IMR-90 (cell line): ENCODE measurements at regions not wholly inside any gene's neighbourhood (a gene's known extent, or its start where the extent isn't known, plus 50 kb on each side); places are given as distances from the start of the nearest gene placed in this dataset.

Source experiments
- ATAC-seq: fragments of 200-7000 bp; cut with Tn5 transposase; 2 replicates; pipeline ENCODE4 v1.9.1; 2020; ENCODE audit warnings: low read depth, mild to moderate bottlenecking, moderate library complexity
- BruUV-seq: library from RNA; stranded (reverse); fragments of 400-500 nt; replicated peaks from 2 replicates; lab custom pipeline; 2021; lab: Mats Ljungman, UMichigan
- CTCF ChIA-PET: fragments of 300-600 bp; formaldehyde crosslinking; extraction: SDS; loops from one replicate; lab custom pipeline; 2021; ENCODE audit warnings: antibody characterized with exemption; lab: Yijun Ruan, JAX
- POLR2A ChIA-PET: fragments of 300-600 bp; sonication (Branson Sonifier 250); formaldehyde crosslinking; loops from one replicate; lab custom pipeline; 2022; ENCODE audit warnings: antibody characterized with exemption; ENCODE audit not compliant: unreplicated experiment; lab: Charles Lee
- DNase-seq: peaks from one replicate; pipeline ENCODE4 v3.0.0; 2013
- H2AFZ ChIP-seq: replicated peaks from 2 replicates; pipeline ENCODE3; 2013; ENCODE audit warnings: low read length, mild to moderate bottlenecking; ENCODE audit not compliant: poor library complexity
- H2AK5ac ChIP-seq: 2 replicates; pipeline ENCODE4 v1.6.1; 2013; ENCODE audit warnings: low read depth, low read length, inconsistent platforms
- H2AK9ac ChIP-seq: replicated peaks from 2 replicates; pipeline ENCODE3; 2013; ENCODE audit warnings: mild to moderate bottlenecking, low read depth, low read length, moderate library complexity; ENCODE audit not compliant: poor library complexity
- H2BK120ac ChIP-seq: 2 replicates; pipeline ENCODE4 v1.6.1; 2013; ENCODE audit warnings: low read depth, low read length, inconsistent platforms
- H2BK15ac ChIP-seq: 3 replicates; pipeline ENCODE4 v1.6.1; 2013; ENCODE audit warnings: low read depth, low read length, inconsistent platforms
- H2BK20ac ChIP-seq: 2 replicates; pipeline ENCODE4 v1.6.1; 2013; ENCODE audit warnings: low read depth, mild to moderate bottlenecking, inconsistent platforms, low read length, moderate library complexity
- H2BK5ac ChIP-seq: 2 replicates; pipeline ENCODE4 v1.6.1; 2013; ENCODE audit warnings: mild to moderate bottlenecking, low read depth, low read length, inconsistent platforms; ENCODE audit not compliant: poor library complexity, severe bottlenecking
- H3K14ac ChIP-seq: replicated peaks from 2 replicates; pipeline ENCODE4 v1.6.1; 2013; ENCODE audit warnings: low read depth, low read length, inconsistent platforms
- H3K18ac ChIP-seq: 2 replicates; pipeline ENCODE4 v1.6.1; 2013; ENCODE audit warnings: low read depth, low read length, control low read depth
- H3K23ac ChIP-seq: 2 replicates; pipeline ENCODE4 v1.6.1; 2013; ENCODE audit warnings: low read depth, low read length, inconsistent platforms
- H3K27ac ChIP-seq: 2 replicates; pipeline ENCODE4 v1.5.1; 2013; ENCODE audit warnings: mild to moderate bottlenecking, control low read depth, low read length; ENCODE audit not compliant: insufficient read depth
- H3K27me3 ChIP-seq: 2 replicates; pipeline ENCODE4 v1.6.1; 2013; ENCODE audit warnings: low read length; ENCODE audit not compliant: control insufficient read depth, insufficient read depth
- H3K36me3 ChIP-seq: 2 replicates; pipeline ENCODE4 v1.6.1; 2013; ENCODE audit warnings: low read length, mixed read lengths; ENCODE audit not compliant: control insufficient read depth, insufficient read depth
- H3K4ac ChIP-seq: 2 replicates; pipeline ENCODE4 v1.6.1; 2013; ENCODE audit warnings: low read depth, low read length, inconsistent platforms
- H3K4me1 ChIP-seq: 2 replicates; pipeline ENCODE4 v1.6.1; 2013; ENCODE audit warnings: low read length, mixed read lengths; ENCODE audit not compliant: control insufficient read depth, insufficient read depth
- H3K4me2 ChIP-seq: 2 replicates; pipeline ENCODE4 v1.6.1; 2013; ENCODE audit warnings: low read depth, mild to moderate bottlenecking, control low read depth, low read length, moderate library complexity
- H3K4me3 ChIP-seq: 2 replicates; pipeline ENCODE4 v1.5.1; 2013; ENCODE audit warnings: low read depth, mild to moderate bottlenecking, control low read depth, low read length, moderate library complexity; ENCODE audit not compliant: insufficient read depth
- H3K56ac ChIP-seq: 2 replicates; pipeline ENCODE4 v1.6.1; 2013; ENCODE audit warnings: low read length, inconsistent platforms; ENCODE audit not compliant: insufficient read depth; ENCODE audit errors: extremely low read depth
- H3K79me1 ChIP-seq, 2 experiments: 2 replicates each; pipeline ENCODE4 v1.6.1; 2013; ENCODE audit warnings: low read length in 2 of 2, inconsistent platforms in 1 of 2, low read depth in 1 of 2
- H3K9ac ChIP-seq: 2 replicates; pipeline ENCODE4 v1.6.1; 2013; ENCODE audit warnings: low read depth, low read length, control low read depth
- H3K9me1 ChIP-seq: 2 replicates; pipeline ENCODE4 v1.6.1; 2013; ENCODE audit warnings: low read length, inconsistent platforms; ENCODE audit not compliant: insufficient read depth
- H3K9me3 ChIP-seq: 2 replicates; pipeline ENCODE4 v1.6.1; 2013; ENCODE audit warnings: low read length; ENCODE audit not compliant: control insufficient read depth, insufficient read depth
- H4K20me1 ChIP-seq: 2 replicates; pipeline ENCODE4 v1.6.1; 2013; ENCODE audit warnings: low read length, inconsistent platforms; ENCODE audit not compliant: insufficient read depth
- H4K5ac ChIP-seq: 2 replicates; pipeline ENCODE4 v1.6.1; 2013; ENCODE audit warnings: mild to moderate bottlenecking, low read depth, low read length, control low read depth
- H4K8ac ChIP-seq, 2 experiments: 2 replicates each; pipeline ENCODE4 v1.6.1; 2013; ENCODE audit warnings: low read depth in 2 of 2, low read length in 2 of 2, control low read depth in 1 of 2, inconsistent platforms in 1 of 2
- H4K91ac ChIP-seq: 2 replicates; pipeline ENCODE4 v1.6.1; 2013; ENCODE audit warnings: low read depth, low read length, inconsistent platforms; ENCODE audit not compliant: insufficient read depth
- MAFK ChIP-seq: IDR thresholded peaks from 2 replicates; pipeline ENCODE4 v1.6.1; 2012; ENCODE audit warnings: low read depth, low read length, improper control_type of control experiment
- MAZ ChIP-seq: IDR thresholded peaks from 2 replicates; pipeline ENCODE4 v1.6.1; 2012; ENCODE audit warnings: low read depth, mild to moderate bottlenecking, low read length, improper control_type of control experiment, moderate library complexity, borderline replicate concordance
- NFE2L2 ChIP-seq: fragments of 150-350 bp; IDR thresholded peaks from 2 replicates; pipeline ENCODE4 v1.6.1; 2016; ENCODE audit warnings: low read depth, mild to moderate bottlenecking, low read length
- WGBS, 2 experiments: methylation state at CpG; one replicate each; pipeline versions ENCODE4 v1.1.5 to v1.1.7; 2013; ENCODE audit warnings: missing lambda C conversion rate in 2 of 2; ENCODE audit not compliant: insufficient read length in 1 of 2; ENCODE audit errors: extremely low coverage in 2 of 2; 5-methylcytosine and 5-hydroxymethylcytosine counted together
- dilution Hi-C: fragments of 300-500 bp; cut with HindIII; formaldehyde crosslinking; loops from one replicate; pipeline ENCODE4 v1.14.3; 2018; ENCODE audit warnings: low sequenced_read_pairs; ENCODE audit not compliant: unreplicated experiment
- in situ Hi-C: fragments of 300-500 bp; cut with MboI; formaldehyde crosslinking; loops from 3 replicates; pipeline ENCODE4 v1.14.3; 2019; ENCODE audit warnings: low sequenced_read_pairs, inconsistent platforms, mixed read lengths
- intact Hi-C: fragments of 100-400 bp; cut with micrococcal nuclease; formaldehyde crosslinking; loops from 2 replicates; pipeline ENCODE4 v1.10.0; 2022
- TF ChIP-seq, protein P1 (sequence below): conservative IDR thresholded peaks from 2 replicates; pipeline ENCODE4 v1.5.1; 2012; ENCODE audit warnings: mild to moderate bottlenecking, low read depth, low read length, improper control_type of control experiment

DNA sequence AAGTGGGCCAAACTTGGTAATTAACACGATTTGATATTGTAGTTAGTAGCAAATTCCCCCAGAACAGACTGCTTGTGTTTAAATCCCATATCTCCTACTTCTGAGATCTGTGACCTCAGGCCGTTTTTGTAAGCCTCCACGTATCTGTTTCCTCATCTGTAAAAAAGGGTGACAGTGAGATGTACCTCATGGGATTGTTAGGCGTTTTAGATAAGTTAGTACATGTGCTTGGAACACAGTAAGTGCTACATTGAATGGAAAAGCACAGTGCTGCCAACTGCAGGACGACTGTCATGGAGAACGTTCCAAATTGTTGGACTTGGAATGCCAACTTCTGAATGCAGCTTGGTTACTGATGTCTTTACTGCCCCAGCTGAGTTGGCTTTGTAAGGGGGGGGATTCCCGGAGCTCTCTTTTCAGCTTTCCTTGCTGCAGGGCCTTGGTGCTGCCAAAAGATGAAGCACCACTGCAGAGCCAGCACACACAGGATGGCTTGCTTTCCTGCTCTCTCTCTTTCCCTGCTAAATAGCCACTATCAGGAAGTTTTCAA lies 108.6 kb downstream of the OPN5 start:
- Histone ChIP-seq H3K4me3 (no peak overlapping the region), H3K27ac (no peak overlapping the region), H3K9me1 (no peaks in the 10 kb centered on the region), H3K79me1 (no peaks in the 10 kb centered on the region), H2AK9ac (no peak overlapping the region), H4K20me1 (no peaks in the 10 kb centered on the region), H3K36me3 (no peaks in the 10 kb centered on the region), H3K27me3 (no peaks in the 10 kb centered on the region), H3K14ac (no peak overlapping the region), H2BK120ac (no peak overlapping the region), H2AFZ (no peak overlapping the region), H2BK15ac (no peak overlapping the region), H4K5ac (no peak overlapping the region), H3K9ac (no peak overlapping the region), H3K4ac (no peak overlapping the region), H4K91ac (no peak overlapping the region), H3K9me3 (no peaks in the 10 kb centered on the region), H2BK20ac (no peak overlapping the region), H3K23ac (no peak overlapping the region), H3K4me2 (no peak overlapping the region), H3K56ac (no peak overlapping the region), H3K18ac (no peak overlapping the region), H4K8ac (no peak overlapping the region), H2AK5ac (no peak overlapping the region), H3K4me1 (no peaks in the 10 kb centered on the region), H2BK5ac (no peak overlapping the region)
- CTCF ChIA-PET = no interaction called here
- TF ChIP-seq NFE2L2 (no peak), MAZ (no peak), MAFK (no peak)
- TF ChIP-seq, protein P1, sequence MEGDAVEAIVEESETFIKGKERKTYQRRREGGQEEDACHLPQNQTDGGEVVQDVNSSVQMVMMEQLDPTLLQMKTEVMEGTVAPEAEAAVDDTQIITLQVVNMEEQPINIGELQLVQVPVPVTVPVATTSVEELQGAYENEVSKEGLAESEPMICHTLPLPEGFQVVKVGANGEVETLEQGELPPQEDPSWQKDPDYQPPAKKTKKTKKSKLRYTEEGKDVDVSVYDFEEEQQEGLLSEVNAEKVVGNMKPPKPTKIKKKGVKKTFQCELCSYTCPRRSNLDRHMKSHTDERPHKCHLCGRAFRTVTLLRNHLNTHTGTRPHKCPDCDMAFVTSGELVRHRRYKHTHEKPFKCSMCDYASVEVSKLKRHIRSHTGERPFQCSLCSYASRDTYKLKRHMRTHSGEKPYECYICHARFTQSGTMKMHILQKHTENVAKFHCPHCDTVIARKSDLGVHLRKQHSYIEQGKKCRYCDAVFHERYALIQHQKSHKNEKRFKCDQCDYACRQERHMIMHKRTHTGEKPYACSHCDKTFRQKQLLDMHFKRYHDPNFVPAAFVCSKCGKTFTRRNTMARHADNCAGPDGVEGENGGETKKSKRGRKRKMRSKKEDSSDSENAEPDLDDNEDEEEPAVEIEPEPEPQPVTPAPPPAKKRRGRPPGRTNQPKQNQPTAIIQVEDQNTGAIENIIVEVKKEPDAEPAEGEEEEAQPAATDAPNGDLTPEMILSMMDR = no peak
- POLR2A ChIA-PET = interaction anchor here (0.6 kb wide), 1 partner anchor 1575 kb away, joined by 3 read pairs; no protein-coding TSS in a partner anchor
- WGBS, 2 experiments = 6% methylated on average over 3 of the region's 7 CpGs; no CpG with 5 or more reads in 1 of the 2 experiments
- intact Hi-C loops (no loop called here), dilution Hi-C loops (no loop called here), in situ Hi-C loops (no loop called here)
- DNase-seq (no peak), ATAC-seq (no peak)
- no TSS peak for BruUV-seq
